ENCODE measurements at regions not wholly inside any gene's neighbourhood (a gene's known extent, or its start where the extent isn't known, plus 50 kb on each side); places are given as distances from the start of the nearest gene placed in this dataset.
"Not testable (repeated sequence)": the region's sequence is repeated elsewhere in the genome, so short reads cannot be mapped to it uniquely, and the experiment has no call there.

- Mint-ChIP-seq H3K4me1 (no peaks in the 10 kb centered on the region), H3K4me3 (no peak overlapping the region), H3K27me3 (no peaks in the 10 kb centered on the region), H3K27ac (no peak overlapping the region), H3K9me3 (peaks cover 16% of the 10 kb centered on the region), H3K36me3 (ENCODE audit: low read depth) (no peaks in the 10 kb centered on the region)
- no peak for ATAC-seq (replicated peaks)
These were observed 276.9 kb downstream of the OSTF1 start for GRCh38 chr9:75365196-75365595.

DNA sequence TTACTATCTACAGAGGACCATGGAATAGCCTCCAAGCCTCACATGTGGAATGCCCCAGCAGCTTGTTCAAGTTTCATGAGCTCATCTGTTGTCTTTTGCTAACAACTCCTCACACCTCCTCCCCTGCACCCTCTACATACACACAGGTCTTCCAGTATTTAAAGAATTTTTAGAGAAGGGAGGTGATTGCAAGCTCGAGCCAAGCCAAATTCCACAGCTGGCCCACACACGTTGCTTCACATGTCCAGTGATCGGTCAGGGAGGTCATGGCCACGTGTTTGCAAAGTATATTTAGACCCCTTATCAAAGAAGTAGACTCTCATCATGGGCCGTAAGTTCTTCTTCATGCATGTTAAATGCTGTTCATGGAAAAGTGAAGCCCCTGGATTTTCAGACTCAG, 281.7 kb downstream of the OSTF1 start:
- Mint-ChIP-seq H3K36me3 (ENCODE audit: low read depth) (no peaks in the 10 kb centered on the region), H3K27me3 (no peaks in the 10 kb centered on the region), H3K4me1 (no peaks in the 10 kb centered on the region), H3K4me3 (no peak overlapping the region), H3K9me3 (peaks cover 12% of the 10 kb centered on the region), H3K27ac (no peak overlapping the region)
- ATAC-seq (replicated peaks), result no peak

- no peak overlapping the region for H3K4me3 Mint-ChIP-seq
- no peaks in the 10 kb centered on the region for H3K4me1 Mint-ChIP-seq
- H3K9me3 Mint-ChIP-seq, result peaks cover 11% of the 10 kb centered on the region
- no peaks in the 10 kb centered on the region for H3K27me3 Mint-ChIP-seq
- H3K36me3 Mint-ChIP-seq (ENCODE audit: low read depth), result no peaks in the 10 kb centered on the region
- no peak for ATAC-seq (replicated peaks)
- H3K27ac Mint-ChIP-seq, result no peak overlapping the region
These were observed 284.4 kb downstream of the OSTF1 start for GRCh38 chr9:75372499-75373268.

DNA sequence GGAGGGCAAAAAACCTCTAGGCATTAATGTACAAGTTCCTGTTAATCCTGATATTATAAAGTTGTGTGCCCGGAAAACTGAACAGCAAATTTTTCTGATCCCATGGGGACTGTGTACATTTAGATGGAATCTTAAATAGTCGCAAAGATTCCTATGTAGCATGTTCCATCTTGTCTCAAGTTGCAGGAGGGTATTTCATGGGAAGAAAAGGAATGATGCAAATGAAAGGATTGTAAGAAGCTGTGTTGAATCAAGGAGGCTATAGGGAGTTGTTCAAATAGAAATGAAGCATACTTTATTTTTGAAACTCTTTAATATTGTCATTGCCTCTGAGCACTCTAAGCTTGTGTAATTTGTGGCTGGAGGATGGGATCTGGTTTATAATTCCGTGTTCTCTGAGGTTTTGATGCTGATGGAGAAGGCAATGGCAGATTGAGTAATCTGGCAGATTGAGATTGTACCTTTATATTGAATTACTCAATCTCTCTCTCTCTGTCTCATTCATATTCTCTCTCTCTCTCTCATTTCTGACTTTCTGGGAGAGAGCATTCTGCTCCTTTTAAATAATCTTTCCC, 288.5 kb downstream of the OSTF1 start:
- Mint-ChIP-seq H3K27ac (no peak overlapping the region), H3K27me3 (no peaks in the 10 kb centered on the region)

DNA sequence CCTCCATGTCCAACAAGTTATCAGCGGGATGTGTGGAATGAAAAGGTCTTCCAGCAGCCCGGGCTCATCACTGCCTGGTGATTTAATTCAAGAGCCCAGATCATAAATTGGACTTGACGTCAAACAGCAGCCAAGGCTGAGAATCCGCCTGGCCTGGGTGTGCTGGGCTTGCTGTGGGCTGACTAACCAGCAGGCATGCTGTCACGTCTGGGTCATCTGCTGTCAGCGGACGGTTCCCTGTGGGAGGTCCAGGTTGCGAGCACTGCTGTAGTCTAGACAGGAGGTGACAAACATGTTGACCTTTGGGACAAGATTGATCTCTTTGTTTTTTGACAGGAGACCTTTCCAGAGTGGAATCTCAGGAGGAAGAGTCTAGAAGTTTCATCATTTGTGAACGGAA, 289.7 kb downstream of the OSTF1 start:
- Mint-ChIP-seq H3K4me1 (no peaks in the 10 kb centered on the region), H3K27ac (no peak overlapping the region), H3K4me3 (no peak overlapping the region), H3K9me3 (peaks cover 21% of the 10 kb centered on the region), H3K27me3 (no peaks in the 10 kb centered on the region), H3K36me3 (ENCODE audit: low read depth) (no peaks in the 10 kb centered on the region)
- ATAC-seq (replicated peaks), result no peak

More for the DNA sequence above, 288.5 kb downstream of the OSTF1 start:
- Mint-ChIP-seq H3K4me3 (no peak overlapping the region), H3K4me1 (no peaks in the 10 kb centered on the region), H3K9me3 (peaks cover 16% of the 10 kb centered on the region), H3K36me3 (ENCODE audit: low read depth) (no peaks in the 10 kb centered on the region)
- ATAC-seq (replicated peaks), result no peak

- no peak for ATAC-seq (replicated peaks)
- Mint-ChIP-seq H3K4me1 (no peaks in the 10 kb centered on the region), H3K27me3 (no peaks in the 10 kb centered on the region), H3K4me3 (no peak overlapping the region), H3K27ac (no peak overlapping the region), H3K9me3 (peaks cover 17% of the 10 kb centered on the region), H3K36me3 (ENCODE audit: low read depth) (no peaks in the 10 kb centered on the region)
These were observed 290.6 kb downstream of the OSTF1 start for GRCh38 chr9:75378926-75379325.

- Mint-ChIP-seq H3K36me3 (ENCODE audit: low read depth) (no peaks in the 10 kb centered on the region), H3K27ac (no peak overlapping the region), H3K9me3 (peaks cover 25% of the 10 kb centered on the region), H3K4me3 (no peak overlapping the region), H3K4me1 (no peaks in the 10 kb centered on the region), H3K27me3 (no peaks in the 10 kb centered on the region)
- ATAC-seq (replicated peaks), result no peak
These were observed 293.8 kb downstream of the OSTF1 start for GRCh38 chr9:75382126-75382525.

DNA sequence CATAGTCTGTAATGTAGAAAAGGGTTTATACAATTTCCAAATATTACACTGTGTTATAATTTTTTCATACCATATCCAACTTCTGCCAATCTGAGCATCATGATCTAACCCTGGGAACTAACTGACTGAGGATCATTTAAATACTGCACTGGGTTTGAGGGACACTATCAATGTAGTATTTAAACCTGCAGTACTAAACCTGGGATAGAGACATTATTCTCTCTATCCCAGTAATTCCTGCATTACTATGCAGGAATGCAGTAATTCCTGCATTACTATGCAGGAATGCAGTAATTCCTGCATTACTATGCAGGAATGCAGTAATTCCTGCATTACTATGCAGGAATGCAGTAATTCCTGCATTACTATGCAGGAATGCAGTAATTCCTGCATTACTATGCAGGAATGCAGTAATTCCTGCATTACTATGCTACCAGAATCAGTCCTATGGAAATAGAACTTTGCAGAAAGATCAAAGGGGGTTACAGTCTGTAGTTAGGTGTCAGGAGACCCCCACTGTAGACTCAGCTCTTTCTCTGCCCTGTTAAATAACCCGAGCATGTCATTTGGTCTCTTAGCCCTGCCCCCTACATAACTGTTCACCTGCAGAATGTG, 295.2 kb downstream of the OSTF1 start:
- H3K4me1 Mint-ChIP-seq; H3K27me3 Mint-ChIP-seq; H3K36me3 Mint-ChIP-seq (ENCODE audit: low read depth); ATAC-seq (replicated peaks); H3K4me3 Mint-ChIP-seq; H3K27ac Mint-ChIP-seq: not testable (repeated sequence)
- H3K9me3 Mint-ChIP-seq, result peaks cover 25% of the 10 kb centered on the region

- no peak for ATAC-seq (replicated peaks)
- no peak overlapping the region for H3K27ac Mint-ChIP-seq
These were observed 296.9 kb downstream of the OSTF1 start for GRCh38 chr9:75385236-75385635.

DNA sequence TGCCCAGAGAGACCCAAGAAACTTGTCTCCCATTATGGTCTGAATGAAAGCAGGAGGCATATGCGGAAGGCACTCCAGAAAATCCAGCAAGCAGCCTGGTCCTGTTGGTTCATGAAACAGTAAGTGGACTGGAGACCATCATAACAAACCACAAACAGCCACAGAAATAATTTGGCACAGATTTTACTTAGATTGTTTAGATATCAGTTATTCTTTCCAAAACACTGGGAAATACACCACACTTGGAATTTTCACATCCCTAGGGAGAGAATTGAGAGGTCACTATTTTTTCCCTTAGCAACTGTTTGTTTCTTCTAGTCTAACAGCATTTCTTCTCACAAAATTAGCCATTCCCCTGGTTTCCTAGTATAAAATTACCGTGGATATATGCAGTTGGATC, 300.8 kb downstream of the OSTF1 start:
- no peak overlapping the region for H3K4me3 Mint-ChIP-seq
- H3K9me3 Mint-ChIP-seq, result peaks cover 15% of the 10 kb centered on the region
- ATAC-seq (replicated peaks), result no peak
- no peaks in the 10 kb centered on the region for H3K27me3 Mint-ChIP-seq
- no peak overlapping the region for H3K27ac Mint-ChIP-seq
- H3K36me3 Mint-ChIP-seq (ENCODE audit: low read depth), result no peaks in the 10 kb centered on the region
- no peaks in the 10 kb centered on the region for H3K4me1 Mint-ChIP-seq

More at GRCh38 chr9:75385236-75385635, 296.9 kb downstream of the OSTF1 start:
- Mint-ChIP-seq H3K4me3 (no peak overlapping the region), H3K9me3 (peaks cover 21% of the 10 kb centered on the region), H3K4me1 (no peaks in the 10 kb centered on the region), H3K27me3 (no peaks in the 10 kb centered on the region), H3K36me3 (ENCODE audit: low read depth) (no peaks in the 10 kb centered on the region)

GRCh38 chr9:75390951-75391350, 302.6 kb downstream of the OSTF1 start:
- no peak for ATAC-seq (replicated peaks)
- no peak overlapping the region for H3K27ac Mint-ChIP-seq
- no peaks in the 10 kb centered on the region for H3K36me3 Mint-ChIP-seq (ENCODE audit: low read depth)
- H3K9me3 Mint-ChIP-seq, result peaks cover 4% of the 10 kb centered on the region
- H3K4me1 Mint-ChIP-seq, result no peaks in the 10 kb centered on the region
- H3K27me3 Mint-ChIP-seq, result no peaks in the 10 kb centered on the region
- H3K4me3 Mint-ChIP-seq, result no peak overlapping the region

DNA sequence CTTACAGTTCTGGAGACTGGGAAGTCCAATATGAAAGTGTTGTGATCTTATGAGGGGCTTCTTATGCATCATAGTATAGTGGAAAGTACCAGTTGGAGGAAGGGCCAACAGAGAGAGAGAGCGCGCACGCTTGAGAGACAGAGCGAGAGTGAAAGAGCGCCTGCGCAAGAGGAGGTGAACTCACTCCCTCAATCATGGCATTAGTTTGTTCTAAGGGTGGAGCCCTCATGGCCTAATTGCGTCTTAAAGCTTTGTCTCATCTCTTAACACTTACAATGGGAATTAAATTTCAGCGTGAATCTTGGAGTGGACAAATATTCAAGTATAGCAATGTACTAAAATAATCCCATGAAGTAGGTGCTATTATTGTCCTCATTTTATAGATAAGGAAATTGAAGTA, 303.2 kb downstream of the OSTF1 start:
- H3K27me3 Mint-ChIP-seq, result no peaks in the 10 kb centered on the region
- H3K4me1 Mint-ChIP-seq, result no peaks in the 10 kb centered on the region
- no peak for ATAC-seq (replicated peaks)
- H3K27ac Mint-ChIP-seq, result no peak overlapping the region
- no peaks in the 10 kb centered on the region for H3K36me3 Mint-ChIP-seq (ENCODE audit: low read depth)
- H3K4me3 Mint-ChIP-seq, result no peak overlapping the region
- no peaks in the 10 kb centered on the region for H3K9me3 Mint-ChIP-seq

DNA sequence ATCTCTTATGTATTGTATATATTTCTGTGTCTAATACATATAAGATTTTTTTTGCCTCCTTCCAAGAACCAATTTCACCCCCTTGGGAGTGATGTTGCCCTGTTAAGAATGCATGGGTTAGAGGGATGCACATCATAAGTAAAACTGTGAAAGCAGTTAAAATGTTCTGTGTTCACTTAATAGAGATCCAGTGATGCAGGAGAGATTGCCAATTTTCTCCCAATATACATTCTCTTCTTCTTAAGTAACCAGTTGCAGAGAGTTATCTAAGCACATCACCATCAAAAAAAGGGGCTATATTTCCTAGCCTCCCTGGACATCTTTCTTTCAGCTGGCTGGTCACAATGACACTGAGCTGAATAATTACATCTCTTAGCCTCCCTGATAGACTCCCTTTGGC, 307.0 kb downstream of the OSTF1 start:
- Mint-ChIP-seq H3K36me3 (ENCODE audit: low read depth) (no peaks in the 10 kb centered on the region), H3K27ac (no peak overlapping the region), H3K27me3 (no peaks in the 10 kb centered on the region), H3K4me3 (no peak overlapping the region), H3K9me3 (no peaks in the 10 kb centered on the region), H3K4me1 (no peaks in the 10 kb centered on the region)
- ATAC-seq (replicated peaks), result no peak

DNA sequence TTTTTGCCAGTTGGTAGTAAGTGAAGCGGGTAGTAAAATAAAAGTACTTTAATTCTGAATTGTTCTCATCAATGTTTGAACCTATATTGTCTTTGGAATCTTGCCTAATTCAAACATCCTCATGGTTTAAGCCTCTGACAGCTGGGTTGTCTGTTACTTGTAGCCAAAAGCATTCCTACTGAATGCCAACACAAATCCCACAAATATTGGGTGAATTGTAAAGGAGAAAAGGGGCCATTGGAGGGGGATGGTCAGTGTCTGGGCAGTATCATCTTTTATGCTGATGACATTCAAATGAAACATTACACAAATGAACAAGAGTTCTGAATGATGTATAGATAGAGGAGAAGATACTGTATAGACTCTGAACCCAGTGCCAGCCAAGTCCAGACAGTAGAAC, 309.5 kb downstream of the OSTF1 start:
- Mint-ChIP-seq H3K36me3 (ENCODE audit: low read depth) (no peaks in the 10 kb centered on the region), H3K27ac (no peak overlapping the region), H3K27me3 (no peaks in the 10 kb centered on the region), H3K4me3 (no peak overlapping the region), H3K9me3 (no peaks in the 10 kb centered on the region), H3K4me1 (no peaks in the 10 kb centered on the region)
- ATAC-seq (replicated peaks), result no peak

GRCh38 chr9:75408391-75408790, 320.1 kb downstream of the OSTF1 start:
- Mint-ChIP-seq H3K27me3 (peaks cover 6% of the 10 kb centered on the region), H3K9me3 (no peaks in the 10 kb centered on the region), H3K4me3 (no peak overlapping the region), H3K4me1 (no peaks in the 10 kb centered on the region), H3K27ac (no peak overlapping the region), H3K36me3 (ENCODE audit: low read depth) (no peaks in the 10 kb centered on the region)
- no peak for ATAC-seq (replicated peaks)
